Omental fat pad (tissue), 3 donors: ENCODE measurements at regions not wholly inside any gene's neighbourhood (a gene's known extent, or its start where the extent isn't known, plus 50 kb on each side); places are given as distances from the start of the nearest gene placed in this dataset.

Source experiments
- ATAC-seq: fragments of 150-250 bp; one replicate; pipeline ENCODE4 v1.9.1; 2016; ENCODE audit warnings: mild to moderate bottlenecking, moderate library complexity; ENCODE audit not compliant: low FRiP score
- DNase-seq: peaks from one replicate; pipeline ENCODE4 v3.0.0-alpha.2; 2019; ENCODE audit warnings: low spot score
- TF ChIP-seq, protein P1 (sequence below), 3 donors: fragments of 450-650 bp; IDR thresholded peaks; one replicate each; pipeline ENCODE4 v1.5.1; 2016 to 2017; ENCODE audit warnings: antibody characterized with exemption in 3 of 3, mild to moderate bottlenecking in 3 of 3, moderate library complexity in 2 of 3

DNA sequence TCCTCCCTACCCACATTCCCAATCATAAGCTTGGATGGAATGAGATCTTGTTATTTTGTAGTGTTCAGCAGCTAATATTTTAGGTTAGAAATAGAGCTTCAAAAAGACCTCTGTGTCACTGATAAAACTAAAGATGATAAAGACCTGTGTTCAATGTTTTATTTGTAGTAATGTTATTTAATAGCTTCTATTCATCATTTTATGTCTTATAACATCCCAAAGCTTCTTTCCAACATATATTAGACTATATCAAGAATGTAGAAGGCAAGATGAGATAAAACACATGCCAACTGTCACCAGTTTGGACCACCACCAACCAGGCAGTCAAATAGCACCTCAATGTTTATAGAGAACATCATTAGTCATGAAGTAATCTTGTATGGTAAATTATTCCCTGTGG is 409.5 kb upstream of the ITGA1 start:
- ATAC-seq (no peak), DNase-seq (no peak)
- TF ChIP-seq, protein P1, sequence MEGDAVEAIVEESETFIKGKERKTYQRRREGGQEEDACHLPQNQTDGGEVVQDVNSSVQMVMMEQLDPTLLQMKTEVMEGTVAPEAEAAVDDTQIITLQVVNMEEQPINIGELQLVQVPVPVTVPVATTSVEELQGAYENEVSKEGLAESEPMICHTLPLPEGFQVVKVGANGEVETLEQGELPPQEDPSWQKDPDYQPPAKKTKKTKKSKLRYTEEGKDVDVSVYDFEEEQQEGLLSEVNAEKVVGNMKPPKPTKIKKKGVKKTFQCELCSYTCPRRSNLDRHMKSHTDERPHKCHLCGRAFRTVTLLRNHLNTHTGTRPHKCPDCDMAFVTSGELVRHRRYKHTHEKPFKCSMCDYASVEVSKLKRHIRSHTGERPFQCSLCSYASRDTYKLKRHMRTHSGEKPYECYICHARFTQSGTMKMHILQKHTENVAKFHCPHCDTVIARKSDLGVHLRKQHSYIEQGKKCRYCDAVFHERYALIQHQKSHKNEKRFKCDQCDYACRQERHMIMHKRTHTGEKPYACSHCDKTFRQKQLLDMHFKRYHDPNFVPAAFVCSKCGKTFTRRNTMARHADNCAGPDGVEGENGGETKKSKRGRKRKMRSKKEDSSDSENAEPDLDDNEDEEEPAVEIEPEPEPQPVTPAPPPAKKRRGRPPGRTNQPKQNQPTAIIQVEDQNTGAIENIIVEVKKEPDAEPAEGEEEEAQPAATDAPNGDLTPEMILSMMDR (IDR thresholded peaks at IDR 0.05): no peak

- TF ChIP-seq, protein P1 (IDR thresholded peaks at IDR 0.05): no peak
- ATAC-seq (no peak), DNase-seq (no peak)
Measured at GRCh38 chr5:52388349-52388748, 399.4 kb upstream of the ITGA1 start.

- TF ChIP-seq, protein P1 (IDR thresholded peaks at IDR 0.05): no peak
- DNase-seq (no peak), ATAC-seq (no peak)
Measured at GRCh38 chr5:52392321-52392720, 395.4 kb upstream of the ITGA1 start.

DNA sequence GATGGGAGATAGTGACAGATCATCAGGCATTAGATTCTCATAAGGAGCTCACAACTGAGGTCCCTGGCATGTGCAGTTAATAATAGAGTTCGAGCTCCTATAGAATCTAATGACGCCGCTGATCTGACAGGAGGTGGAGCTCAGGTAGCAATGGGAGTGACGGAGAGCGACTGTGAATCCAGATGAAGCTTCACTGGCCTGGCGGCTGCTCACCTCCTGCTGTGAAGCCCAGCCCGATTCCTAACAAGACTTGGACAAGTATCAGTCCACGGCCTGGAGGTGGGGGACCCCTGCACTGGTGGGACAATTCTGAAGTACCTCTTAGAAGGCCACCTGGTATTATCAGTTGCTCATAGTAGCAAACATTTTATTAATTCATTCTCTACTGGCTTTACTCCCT is 377.9 kb upstream of the ITGA1 start:
- DNase-seq (no peak), ATAC-seq (no peak)
- TF ChIP-seq, protein P1 (IDR thresholded peaks at IDR 0.05): no peak

DNA sequence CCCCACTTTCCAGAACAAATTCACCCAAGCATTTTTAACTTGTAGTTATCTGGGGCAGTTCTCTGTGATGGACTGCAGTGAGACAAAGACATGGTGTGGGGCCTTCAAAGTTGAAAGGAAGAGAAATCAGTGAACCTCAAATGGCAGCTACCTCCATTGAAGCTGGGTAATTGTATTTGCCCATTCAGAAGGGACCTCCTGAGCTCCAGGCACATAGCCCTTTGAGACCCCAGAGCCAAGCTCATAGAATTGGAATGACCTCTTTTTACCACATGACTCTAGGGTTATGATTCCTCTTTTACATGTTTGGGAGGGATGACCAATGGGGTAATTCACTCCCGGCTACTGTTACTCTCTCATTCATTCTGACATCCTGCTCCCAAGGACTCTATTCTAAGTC is 368.4 kb upstream of the ITGA1 start:
- ATAC-seq: no peak
- TF ChIP-seq, protein P1 (IDR thresholded peaks at IDR 0.05): no peak
- no peak for DNase-seq

- no peak for ATAC-seq
- no peak for DNase-seq
- TF ChIP-seq, protein P1 (IDR thresholded peaks at IDR 0.05): no peak
Measured at GRCh38 chr5:52427615-52428014, 360.1 kb upstream of the ITGA1 start.

DNA sequence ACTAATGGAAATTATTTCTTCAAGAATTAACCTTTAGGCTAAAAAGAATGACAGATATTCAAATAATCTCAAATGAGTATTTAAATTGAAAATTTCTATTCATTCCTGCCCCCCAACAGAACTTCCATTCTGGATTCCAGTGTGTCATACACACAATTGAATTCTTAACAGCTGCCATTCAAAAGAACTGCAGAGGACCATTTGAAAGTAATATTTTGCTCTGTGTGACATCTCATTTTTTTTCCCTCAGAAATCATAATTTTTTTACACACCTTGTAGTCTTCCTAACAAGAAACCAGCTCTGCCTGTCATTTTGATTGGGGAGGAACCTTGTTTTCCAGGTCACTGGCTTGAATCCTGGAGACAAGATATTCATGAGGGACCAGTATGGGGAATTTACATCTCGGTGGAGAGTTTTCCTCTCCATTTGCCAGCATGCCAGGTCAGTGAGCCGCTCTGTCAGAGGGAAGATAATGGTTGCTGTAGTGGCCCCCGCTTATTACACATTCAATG is 358.7 kb upstream of the ITGA1 start:
- DNase-seq (no peak), ATAC-seq (no peak)
- TF ChIP-seq, protein P1 (IDR thresholded peaks at IDR 0.05): no peak
